ENCODE measurements at regions not wholly inside any gene's neighbourhood (a gene's known extent, or its start where the extent isn't known, plus 50 kb on each side); places are given as distances from the start of the nearest gene placed in this dataset.

DNA sequence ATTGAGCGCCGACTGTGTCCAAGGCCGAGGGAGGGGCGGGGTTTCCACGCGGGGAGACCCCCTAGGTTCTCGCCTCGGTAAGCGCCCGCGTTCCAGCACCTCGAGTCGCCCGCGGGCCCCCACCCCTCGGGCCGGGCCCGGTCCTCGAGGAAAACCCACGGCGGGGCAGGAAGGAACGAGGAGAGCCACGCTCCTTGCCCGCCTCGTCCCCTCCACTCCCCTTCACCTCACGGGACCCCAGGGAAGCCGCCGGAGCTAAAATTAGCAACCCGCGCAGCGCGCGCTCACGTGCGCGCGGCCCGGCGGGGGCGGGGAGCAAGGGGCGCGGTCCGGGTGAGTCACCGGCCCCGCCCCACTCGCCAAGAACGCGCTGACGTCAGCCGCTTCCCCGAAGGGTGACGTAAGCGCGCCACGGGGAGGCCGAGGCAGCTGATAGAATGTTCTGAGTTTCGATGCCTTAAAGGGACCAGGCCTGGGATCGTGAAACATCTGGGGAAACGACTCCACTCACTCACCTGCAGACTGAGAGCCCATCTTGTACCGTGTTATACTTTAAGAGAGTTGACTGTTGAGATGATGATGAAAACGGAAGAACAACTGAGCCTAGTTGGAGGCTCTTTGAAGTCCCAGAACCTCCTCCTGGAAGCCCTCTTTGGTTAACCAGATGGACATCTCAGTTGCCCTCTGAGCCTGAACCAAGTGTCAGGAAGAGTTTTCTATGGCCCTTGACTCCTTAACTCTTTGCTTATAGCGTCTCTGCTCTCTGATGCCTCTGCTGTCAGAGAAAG lies 49.7 kb upstream of the ATF3 start:
- DNase-seq = peak; percentile 94

Measured in left kidney (tissue), 1 donor.